Neural cell (in vitro differentiated cells): ENCODE measurements at regions not wholly inside any gene's neighbourhood (a gene's known extent, or its start where the extent isn't known, plus 50 kb on each side); places are given as distances from the start of the nearest gene placed in this dataset.

Experiments
- EP300 ChIP-seq: fragments of 450-650 bp; conservative IDR thresholded peaks from 2 replicates; pipeline ENCODE4 v1.6.1; 2014; ENCODE audit warnings: antibody characterized with exemption, mild to moderate bottlenecking, moderate library complexity; ENCODE audit not compliant: poor library complexity, severe bottlenecking
- EZH2 ChIP-seq: fragments of 200-600, 300-800 bp; shearing (Covaris generic), sonication (generic); IDR thresholded peaks from 2 replicates; pipeline ENCODE4 v1.6.1; 2014; ENCODE audit warnings: antibody characterized with exemption, low read length, borderline replicate concordance, mild to moderate bottlenecking; ENCODE audit not compliant: insufficient read depth, poor library complexity, severe bottlenecking
- MXI1 ChIP-seq: fragments of 450-650 bp; conservative IDR thresholded peaks from 2 replicates; pipeline ENCODE4 v1.6.1; 2014; ENCODE audit warnings: antibody characterized with exemption, mild to moderate bottlenecking; ENCODE audit not compliant: poor library complexity, severe bottlenecking
- POLR2AphosphoS5 ChIP-seq: IDR thresholded peaks from 2 replicates; pipeline ENCODE4 v1.6.1; 2012
- RAD21 ChIP-seq: fragments of 450-650 bp; conservative IDR thresholded peaks from 2 replicates; pipeline ENCODE4 v1.6.1; 2014; ENCODE audit warnings: antibody characterized with exemption, mild to moderate bottlenecking, moderate library complexity
- TAF1 ChIP-seq: IDR thresholded peaks from 2 replicates; pipeline ENCODE4 v1.6.1; 2012; ENCODE audit warnings: low read depth
- TF ChIP-seq, protein P1 (sequence below): fragments of 450-650 bp; IDR thresholded peaks from 2 replicates; pipeline ENCODE4 v1.5.1; 2014; ENCODE audit warnings: antibody characterized with exemption, mild to moderate bottlenecking, moderate library complexity; ENCODE audit not compliant: poor library complexity, severe bottlenecking

DNA sequence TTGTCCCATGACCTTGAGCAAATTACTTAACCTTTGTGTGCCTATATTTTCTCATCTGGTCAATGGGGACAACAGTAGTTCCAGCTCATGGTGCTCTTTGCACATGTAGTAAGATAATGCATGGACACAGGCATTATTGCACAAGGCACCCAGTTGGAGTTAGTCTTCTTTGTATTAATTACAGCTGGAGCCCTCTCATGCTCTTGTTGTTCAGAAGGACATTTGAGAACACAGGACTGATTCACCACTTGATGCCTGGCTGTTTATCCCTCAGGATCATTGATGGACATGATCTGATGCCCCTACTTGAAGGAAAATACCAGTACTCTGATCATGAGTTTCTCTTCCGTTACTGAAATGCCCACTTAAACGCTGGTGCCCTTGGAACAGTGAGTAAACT, 1068.6 kb downstream of the NLGN4Y start:
- TF ChIP-seq POLR2AphosphoS5 (no peak), EP300 (no peak), EZH2 (no peak), RAD21 (no peak), MXI1 (no peak), TAF1 (no peak)
- TF ChIP-seq, protein P1, sequence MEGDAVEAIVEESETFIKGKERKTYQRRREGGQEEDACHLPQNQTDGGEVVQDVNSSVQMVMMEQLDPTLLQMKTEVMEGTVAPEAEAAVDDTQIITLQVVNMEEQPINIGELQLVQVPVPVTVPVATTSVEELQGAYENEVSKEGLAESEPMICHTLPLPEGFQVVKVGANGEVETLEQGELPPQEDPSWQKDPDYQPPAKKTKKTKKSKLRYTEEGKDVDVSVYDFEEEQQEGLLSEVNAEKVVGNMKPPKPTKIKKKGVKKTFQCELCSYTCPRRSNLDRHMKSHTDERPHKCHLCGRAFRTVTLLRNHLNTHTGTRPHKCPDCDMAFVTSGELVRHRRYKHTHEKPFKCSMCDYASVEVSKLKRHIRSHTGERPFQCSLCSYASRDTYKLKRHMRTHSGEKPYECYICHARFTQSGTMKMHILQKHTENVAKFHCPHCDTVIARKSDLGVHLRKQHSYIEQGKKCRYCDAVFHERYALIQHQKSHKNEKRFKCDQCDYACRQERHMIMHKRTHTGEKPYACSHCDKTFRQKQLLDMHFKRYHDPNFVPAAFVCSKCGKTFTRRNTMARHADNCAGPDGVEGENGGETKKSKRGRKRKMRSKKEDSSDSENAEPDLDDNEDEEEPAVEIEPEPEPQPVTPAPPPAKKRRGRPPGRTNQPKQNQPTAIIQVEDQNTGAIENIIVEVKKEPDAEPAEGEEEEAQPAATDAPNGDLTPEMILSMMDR: no peak
